Esophagus muscularis mucosa (tissue), 4 donors: ENCODE measurements at regions not wholly inside any gene's neighbourhood (a gene's known extent, or its start where the extent isn't known, plus 50 kb on each side); places are given as distances from the start of the nearest gene placed in this dataset.

Experiments
- DNase-seq: peaks from one replicate; pipeline ENCODE4 v3.0.0-alpha.2; 2017; ENCODE audit errors: extremely low spot score
- H3K27ac ChIP-seq, 4 donors: fragments of 200-600 bp; sonication (generic); replicated peaks in 1 of 4; 1 replicate in 3 of 4; 2 replicates in 1 of 4; pipeline ENCODE4 v1.5.1; 2016 to 2019; ENCODE audit warnings: mild to moderate bottlenecking in 1 of 4
- H3K27me3 ChIP-seq, 4 donors: fragments of 200-600 bp; sonication (generic); one replicate each; pipeline versions ENCODE4 v1.5.1 to v1.6.0; 2016 to 2019
- H3K36me3 ChIP-seq, 4 donors: fragments of 200-600 bp; sonication (generic); one replicate each; pipeline ENCODE4 v1.5.1; 2016 to 2019
- H3K4me1 ChIP-seq, 4 donors: fragments of 200-600 bp; sonication (generic); one replicate each; pipeline ENCODE4 v1.5.1; 2016 to 2019
- H3K4me3 ChIP-seq, 4 donors: fragments of 200-600 bp; sonication (generic); 1 replicate in 2 of 4; 2 replicates in 2 of 4; pipeline ENCODE4 v1.5.1; 2016 to 2019; ENCODE audit warnings: mild to moderate bottlenecking in 4 of 4, moderate library complexity in 1 of 4
- H3K9me3 ChIP-seq, 4 donors: fragments of 200-600 bp; sonication (generic); 1 replicate in 3 of 4; 2 replicates in 1 of 4; pipeline ENCODE4 v1.5.1; 2016 to 2019
- EP300 ChIP-seq: sonication (generic); formaldehyde crosslinking; IDR thresholded peaks from one replicate; pipeline ENCODE4 v1.6.1; 2017; ENCODE audit warnings: antibody characterized with exemption
- POLR2A ChIP-seq: fragments of 450-650 bp; IDR thresholded peaks from one replicate; pipeline ENCODE4 v1.6.1; 2017; ENCODE audit warnings: antibody characterized with exemption, moderate library complexity, mild to moderate bottlenecking, low read depth
- POLR2AphosphoS5 ChIP-seq, 2 donors: sonication (generic); formaldehyde crosslinking; IDR thresholded peaks; one replicate each; pipeline ENCODE4 v1.6.1; 2017; ENCODE audit warnings: antibody characterized with exemption in 2 of 2
- WGBS: methylation state at CpG from one replicate; pipeline ENCODE4 v1.1.5; 2018; 5-methylcytosine and 5-hydroxymethylcytosine counted together
- intact Hi-C: fragments of 100-400 bp; cut with DNase I; formaldehyde crosslinking; loops from one replicate; pipeline ENCODE4 v1.15.1; 2023
- TF ChIP-seq, protein P1 (sequence below), 3 experiments: fragments of 200-600 bp in 2 of 3; fragments of 450-650 bp in 1 of 3; sonication (generic) in 2 of 3; IDR thresholded peaks; one replicate each; pipeline ENCODE4 v1.5.1; 2017 to 2019; ENCODE audit warnings: antibody characterized with exemption in 3 of 3, mild to moderate bottlenecking in 2 of 3, moderate library complexity in 1 of 3

DNA sequence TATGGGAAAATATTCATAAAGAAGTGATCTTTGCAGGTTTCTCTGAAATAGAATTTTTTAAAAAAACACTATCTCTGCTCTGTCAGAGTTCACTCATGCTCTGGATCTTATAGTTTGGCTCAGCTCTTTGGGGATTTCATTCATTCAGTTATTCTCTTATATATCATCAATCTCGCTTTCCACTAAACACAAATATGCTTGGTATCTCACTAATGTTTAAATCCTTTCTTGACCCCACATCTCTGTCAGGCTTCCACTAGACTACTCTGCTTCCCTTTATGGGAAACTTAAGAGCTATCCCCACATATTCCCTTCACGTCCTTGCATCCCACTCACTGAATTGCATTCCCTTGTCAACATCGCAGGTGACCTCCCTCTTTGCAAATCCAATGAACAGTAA lies 396.1 kb downstream of the ENC1 start:
- Histone ChIP-seq H3K27me3 (no peaks in the 10 kb centered on the region), H3K4me3 (no peak overlapping the region), H3K9me3 (no peaks in the 10 kb centered on the region), H3K27ac (no peak overlapping the region), H3K4me1 (no peaks in the 10 kb centered on the region), H3K36me3 (no peaks in the 10 kb centered on the region)
- TF ChIP-seq POLR2A = no peak
- TF ChIP-seq POLR2AphosphoS5 (IDR thresholded peaks at IDR 0.05) = no peak
- TF ChIP-seq, protein P1, sequence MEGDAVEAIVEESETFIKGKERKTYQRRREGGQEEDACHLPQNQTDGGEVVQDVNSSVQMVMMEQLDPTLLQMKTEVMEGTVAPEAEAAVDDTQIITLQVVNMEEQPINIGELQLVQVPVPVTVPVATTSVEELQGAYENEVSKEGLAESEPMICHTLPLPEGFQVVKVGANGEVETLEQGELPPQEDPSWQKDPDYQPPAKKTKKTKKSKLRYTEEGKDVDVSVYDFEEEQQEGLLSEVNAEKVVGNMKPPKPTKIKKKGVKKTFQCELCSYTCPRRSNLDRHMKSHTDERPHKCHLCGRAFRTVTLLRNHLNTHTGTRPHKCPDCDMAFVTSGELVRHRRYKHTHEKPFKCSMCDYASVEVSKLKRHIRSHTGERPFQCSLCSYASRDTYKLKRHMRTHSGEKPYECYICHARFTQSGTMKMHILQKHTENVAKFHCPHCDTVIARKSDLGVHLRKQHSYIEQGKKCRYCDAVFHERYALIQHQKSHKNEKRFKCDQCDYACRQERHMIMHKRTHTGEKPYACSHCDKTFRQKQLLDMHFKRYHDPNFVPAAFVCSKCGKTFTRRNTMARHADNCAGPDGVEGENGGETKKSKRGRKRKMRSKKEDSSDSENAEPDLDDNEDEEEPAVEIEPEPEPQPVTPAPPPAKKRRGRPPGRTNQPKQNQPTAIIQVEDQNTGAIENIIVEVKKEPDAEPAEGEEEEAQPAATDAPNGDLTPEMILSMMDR (IDR thresholded peaks at IDR 0.05) = no peak
- TF ChIP-seq EP300 = no peak
- intact Hi-C loops = no loop called here
- DNase-seq = no peak
- WGBS = 96% methylated on average over 3 of the region's 3 CpGs

DNA sequence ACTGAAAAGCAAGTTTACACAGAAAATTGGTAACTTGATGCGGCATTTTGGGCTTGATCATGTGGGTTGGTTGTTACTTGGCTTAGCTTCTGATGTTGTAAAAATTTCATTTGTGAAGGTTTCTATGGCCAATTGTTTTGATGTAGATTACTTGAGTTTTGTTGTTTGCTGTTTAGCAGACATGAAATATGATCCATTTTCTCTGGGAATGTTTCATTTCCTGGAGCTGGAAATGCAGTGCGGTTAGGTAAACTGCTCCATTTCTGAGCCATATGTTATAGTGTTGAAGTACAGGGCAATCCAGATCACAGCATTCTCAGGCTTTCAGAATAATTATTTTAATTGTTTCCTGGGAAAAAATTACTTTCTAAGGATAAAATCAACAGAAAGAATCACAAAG lies 396.9 kb downstream of the ENC1 start:
- Histone ChIP-seq H3K27me3 (no peaks in the 10 kb centered on the region), H3K27ac (no peak overlapping the region), H3K4me1 (no peaks in the 10 kb centered on the region), H3K4me3 (no peak overlapping the region), H3K9me3 (no peaks in the 10 kb centered on the region), H3K36me3 (no peaks in the 10 kb centered on the region)
- TF ChIP-seq POLR2A = no peak
- TF ChIP-seq, protein P1 (IDR thresholded peaks at IDR 0.05) = no peak
- TF ChIP-seq POLR2AphosphoS5 (IDR thresholded peaks at IDR 0.05) = no peak
- TF ChIP-seq EP300 = no peak
- no peak for DNase-seq
- 82% methylated on average over 2 of the region's 2 CpGs for WGBS
- intact Hi-C loops = no loop called here

DNA sequence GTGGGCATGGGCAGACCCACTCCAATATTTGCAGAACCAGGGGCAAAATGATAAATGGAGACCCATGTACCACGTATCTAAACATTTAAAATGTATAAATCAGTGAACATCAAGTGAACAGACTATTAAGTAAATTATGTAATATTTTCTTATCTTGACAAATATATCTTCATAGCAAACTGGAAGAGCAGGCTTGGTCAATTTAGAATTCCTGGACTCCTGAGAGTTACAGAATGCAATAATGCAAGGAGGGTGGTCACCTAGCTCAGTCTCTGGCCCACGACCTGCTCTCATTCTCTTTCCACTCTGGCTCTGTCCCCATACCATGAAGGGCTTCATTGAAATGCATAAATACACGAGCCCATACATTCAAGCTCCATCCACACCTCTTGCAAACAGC lies 398.0 kb downstream of the ENC1 start:
- WGBS = 98% methylated on average over 3 of the region's 3 CpGs
- TF ChIP-seq, protein P1 (IDR thresholded peaks at IDR 0.05) = no peak
- no peak for TF ChIP-seq POLR2AphosphoS5 (IDR thresholded peaks at IDR 0.05)
- TF ChIP-seq EP300 = no peak
- TF ChIP-seq POLR2A = no peak
- no peaks in the 10 kb centered on the region for H3K4me1 ChIP-seq
- H3K4me3 ChIP-seq = no peak overlapping the region
- intact Hi-C loops = no loop called here
- H3K9me3 ChIP-seq = no peaks in the 10 kb centered on the region
- no peaks in the 10 kb centered on the region for H3K36me3 ChIP-seq
- no peaks in the 10 kb centered on the region for H3K27me3 ChIP-seq
- no peak overlapping the region for H3K27ac ChIP-seq
- DNase-seq = no peak

DNA sequence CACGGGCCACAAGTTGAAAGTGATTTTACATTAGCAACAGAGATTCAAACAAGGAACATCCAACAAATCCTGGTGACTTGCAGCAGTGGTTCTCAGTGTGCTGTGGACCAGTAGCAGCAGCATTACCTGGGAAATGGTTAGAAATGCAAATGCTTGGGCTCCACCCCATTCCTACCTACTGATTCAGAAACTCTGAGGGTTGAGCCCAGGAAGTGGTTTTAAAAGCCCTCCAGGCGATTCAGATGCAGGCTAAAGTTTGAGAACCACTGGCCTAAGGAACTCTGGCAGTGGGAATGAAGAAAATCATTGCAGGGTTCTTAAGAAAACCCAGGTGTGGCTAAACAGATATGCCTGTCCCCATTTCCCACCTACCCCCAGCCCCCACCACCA lies 398.8 kb downstream of the ENC1 start:
- Histone ChIP-seq H3K4me3 (no peak overlapping the region), H3K36me3 (no peaks in the 10 kb centered on the region), H3K27ac (no peak overlapping the region), H3K4me1 (no peaks in the 10 kb centered on the region), H3K27me3 (no peaks in the 10 kb centered on the region), H3K9me3 (no peaks in the 10 kb centered on the region)
- 86% methylated on average over 2 of the region's 2 CpGs for WGBS
- DNase-seq = no peak
- intact Hi-C loops = no loop called here
- TF ChIP-seq POLR2A (no peak), POLR2AphosphoS5 (IDR thresholded peaks at IDR 0.05) (no peak), EP300 (no peak)
- TF ChIP-seq, protein P1 (IDR thresholded peaks at IDR 0.05) = no peak
